ENCODE measurements at regions not wholly inside any gene's neighbourhood (a gene's known extent, or its start where the extent isn't known, plus 50 kb on each side); places are given as distances from the start of the nearest gene placed in this dataset.

DNA sequence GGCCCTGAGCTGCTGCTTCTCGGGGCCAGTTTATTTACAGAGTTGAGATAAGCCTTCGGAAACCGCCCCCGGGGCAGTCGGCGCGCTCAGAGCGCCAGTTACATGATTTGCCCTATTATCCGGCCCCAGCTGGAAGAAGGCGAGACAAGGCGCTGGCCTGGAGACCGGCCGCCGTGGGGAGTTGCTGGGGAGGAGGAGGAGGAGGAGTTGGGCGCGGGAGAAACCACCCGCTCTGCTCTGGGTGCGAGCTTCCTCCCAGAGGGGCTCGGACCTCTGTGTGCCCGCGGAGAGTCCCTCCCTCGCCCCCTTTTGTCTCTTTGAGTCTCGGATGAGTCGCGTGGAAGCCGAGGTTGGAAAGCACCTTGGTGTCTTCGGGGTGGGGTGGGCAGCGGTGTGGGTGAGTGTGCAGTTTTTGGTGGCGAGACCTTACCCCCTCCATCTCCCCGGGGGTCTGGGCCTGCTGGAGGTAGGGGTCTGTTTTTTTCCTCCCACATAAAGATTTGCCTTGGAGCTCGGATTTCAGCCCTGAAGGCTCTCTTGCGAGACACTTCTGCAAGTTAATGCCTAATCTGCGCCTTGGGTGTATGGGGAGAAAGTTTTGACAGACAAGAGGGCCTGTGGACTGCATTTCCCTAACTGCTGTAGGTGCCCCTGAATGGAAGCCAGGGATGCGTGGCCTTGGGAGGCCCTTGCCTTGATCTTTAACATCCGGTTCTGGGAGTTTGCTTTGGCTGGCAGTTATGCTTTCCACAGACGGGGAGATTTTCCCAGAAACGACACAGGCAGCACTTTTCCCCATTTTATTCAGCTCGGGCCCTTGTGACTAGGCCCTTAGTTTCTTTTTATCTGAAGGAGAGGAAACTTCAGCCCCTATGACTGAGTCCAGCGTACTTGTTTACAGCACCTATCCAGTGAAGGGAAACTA lies 80.0 kb downstream of the NDUFS5 start (continued):
- TF ChIP-seq ZNF114 (tag by site-specific recombination; IDR thresholded peaks at IDR 0.05): no peak
- TF ChIP-seq, protein P1, sequence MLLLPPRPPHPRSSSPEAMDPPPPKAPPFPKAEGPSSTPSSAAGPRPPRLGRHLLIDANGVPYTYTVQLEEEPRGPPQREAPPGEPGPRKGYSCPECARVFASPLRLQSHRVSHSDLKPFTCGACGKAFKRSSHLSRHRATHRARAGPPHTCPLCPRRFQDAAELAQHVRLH (tag by site-specific recombination; IDR thresholded peaks at IDR 0.05): no peak
- TF ChIP-seq ZNF571 (tag by site-specific recombination; IDR thresholded peaks at IDR 0.05): no peak
- TF ChIP-seq, protein P2, sequence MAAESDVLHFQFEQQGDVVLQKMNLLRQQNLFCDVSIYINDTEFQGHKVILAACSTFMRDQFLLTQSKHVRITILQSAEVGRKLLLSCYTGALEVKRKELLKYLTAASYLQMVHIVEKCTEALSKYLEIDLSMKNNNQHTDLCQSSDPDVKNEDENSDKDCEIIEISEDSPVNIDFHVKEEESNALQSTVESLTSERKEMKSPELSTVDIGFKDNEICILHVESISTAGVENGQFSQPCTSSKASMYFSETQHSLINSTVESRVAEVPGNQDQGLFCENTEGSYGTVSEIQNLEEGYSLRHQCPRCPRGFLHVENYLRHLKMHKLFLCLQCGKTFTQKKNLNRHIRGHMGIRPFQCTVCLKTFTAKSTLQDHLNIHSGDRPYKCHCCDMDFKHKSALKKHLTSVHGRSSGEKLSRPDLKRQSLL (tag by site-specific recombination; IDR thresholded peaks at IDR 0.05): no peak
- no peak for TF ChIP-seq ZNF560 (tag by site-specific recombination; IDR thresholded peaks at IDR 0.05; ENCODE audit: borderline replicate concordance)
- no peak for TF ChIP-seq ZNF660 (tag by site-specific recombination; IDR thresholded peaks at IDR 0.05)
- no peak for TF ChIP-seq ZNF146 (tag by site-specific recombination; IDR thresholded peaks at IDR 0.05)
- TF ChIP-seq ZNF664 (tag by site-specific recombination; IDR thresholded peaks at IDR 0.05): no peak
- TF ChIP-seq, protein P3, sequence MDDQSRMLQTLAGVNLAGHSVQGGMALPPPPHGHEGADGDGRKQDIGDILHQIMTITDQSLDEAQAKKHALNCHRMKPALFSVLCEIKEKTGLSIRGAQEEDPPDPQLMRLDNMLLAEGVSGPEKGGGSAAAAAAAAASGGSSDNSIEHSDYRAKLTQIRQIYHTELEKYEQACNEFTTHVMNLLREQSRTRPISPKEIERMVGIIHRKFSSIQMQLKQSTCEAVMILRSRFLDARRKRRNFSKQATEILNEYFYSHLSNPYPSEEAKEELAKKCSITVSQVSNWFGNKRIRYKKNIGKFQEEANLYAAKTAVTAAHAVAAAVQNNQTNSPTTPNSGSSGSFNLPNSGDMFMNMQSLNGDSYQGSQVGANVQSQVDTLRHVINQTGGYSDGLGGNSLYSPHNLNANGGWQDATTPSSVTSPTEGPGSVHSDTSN (CRISPR knock-in tag; IDR thresholded peaks at IDR 0.05): no peak
- TF ChIP-seq, protein P4, sequence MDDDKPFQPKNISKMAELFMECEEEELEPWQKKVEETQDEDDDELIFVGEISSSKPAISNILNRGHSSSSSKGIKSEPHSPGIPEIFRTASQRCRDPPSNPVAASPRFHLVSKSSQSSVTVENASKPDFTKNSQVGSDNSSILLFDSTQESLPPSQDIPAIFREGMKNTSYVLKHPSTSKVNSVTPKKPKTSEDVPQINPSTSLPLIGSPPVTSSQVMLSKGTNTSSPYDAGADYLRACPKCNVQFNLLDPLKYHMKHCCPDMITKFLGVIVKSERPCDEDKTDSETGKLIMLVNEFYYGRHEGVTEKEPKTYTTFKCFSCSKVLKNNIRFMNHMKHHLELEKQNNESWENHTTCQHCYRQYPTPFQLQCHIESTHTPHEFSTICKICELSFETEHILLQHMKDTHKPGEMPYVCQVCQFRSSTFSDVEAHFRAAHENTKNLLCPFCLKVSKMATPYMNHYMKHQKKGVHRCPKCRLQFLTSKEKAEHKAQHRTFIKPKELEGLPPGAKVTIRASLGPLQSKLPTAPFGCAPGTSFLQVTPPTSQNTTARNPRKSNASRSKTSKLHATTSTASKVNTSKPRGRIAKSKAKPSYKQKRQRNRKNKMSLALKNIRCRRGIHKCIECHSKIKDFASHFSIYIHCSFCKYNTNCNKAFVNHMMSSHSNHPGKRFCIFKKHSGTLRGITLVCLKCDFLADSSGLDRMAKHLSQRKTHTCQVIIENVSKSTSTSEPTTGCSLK (tag by site-specific recombination; IDR thresholded peaks at IDR 0.05): no peak
- TF ChIP-seq, protein P5, sequence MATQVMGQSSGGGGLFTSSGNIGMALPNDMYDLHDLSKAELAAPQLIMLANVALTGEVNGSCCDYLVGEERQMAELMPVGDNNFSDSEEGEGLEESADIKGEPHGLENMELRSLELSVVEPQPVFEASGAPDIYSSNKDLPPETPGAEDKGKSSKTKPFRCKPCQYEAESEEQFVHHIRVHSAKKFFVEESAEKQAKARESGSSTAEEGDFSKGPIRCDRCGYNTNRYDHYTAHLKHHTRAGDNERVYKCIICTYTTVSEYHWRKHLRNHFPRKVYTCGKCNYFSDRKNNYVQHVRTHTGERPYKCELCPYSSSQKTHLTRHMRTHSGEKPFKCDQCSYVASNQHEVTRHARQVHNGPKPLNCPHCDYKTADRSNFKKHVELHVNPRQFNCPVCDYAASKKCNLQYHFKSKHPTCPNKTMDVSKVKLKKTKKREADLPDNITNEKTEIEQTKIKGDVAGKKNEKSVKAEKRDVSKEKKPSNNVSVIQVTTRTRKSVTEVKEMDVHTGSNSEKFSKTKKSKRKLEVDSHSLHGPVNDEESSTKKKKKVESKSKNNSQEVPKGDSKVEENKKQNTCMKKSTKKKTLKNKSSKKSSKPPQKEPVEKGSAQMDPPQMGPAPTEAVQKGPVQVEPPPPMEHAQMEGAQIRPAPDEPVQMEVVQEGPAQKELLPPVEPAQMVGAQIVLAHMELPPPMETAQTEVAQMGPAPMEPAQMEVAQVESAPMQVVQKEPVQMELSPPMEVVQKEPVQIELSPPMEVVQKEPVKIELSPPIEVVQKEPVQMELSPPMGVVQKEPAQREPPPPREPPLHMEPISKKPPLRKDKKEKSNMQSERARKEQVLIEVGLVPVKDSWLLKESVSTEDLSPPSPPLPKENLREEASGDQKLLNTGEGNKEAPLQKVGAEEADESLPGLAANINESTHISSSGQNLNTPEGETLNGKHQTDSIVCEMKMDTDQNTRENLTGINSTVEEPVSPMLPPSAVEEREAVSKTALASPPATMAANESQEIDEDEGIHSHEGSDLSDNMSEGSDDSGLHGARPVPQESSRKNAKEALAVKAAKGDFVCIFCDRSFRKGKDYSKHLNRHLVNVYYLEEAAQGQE (tag by site-specific recombination; IDR thresholded peaks at IDR 0.05): no peak
- TF ChIP-seq SALL2 (tag by site-specific recombination; IDR thresholded peaks at IDR 0.05; ENCODE audit: borderline replicate concordance): no peak
- TF ChIP-seq, protein P6, sequence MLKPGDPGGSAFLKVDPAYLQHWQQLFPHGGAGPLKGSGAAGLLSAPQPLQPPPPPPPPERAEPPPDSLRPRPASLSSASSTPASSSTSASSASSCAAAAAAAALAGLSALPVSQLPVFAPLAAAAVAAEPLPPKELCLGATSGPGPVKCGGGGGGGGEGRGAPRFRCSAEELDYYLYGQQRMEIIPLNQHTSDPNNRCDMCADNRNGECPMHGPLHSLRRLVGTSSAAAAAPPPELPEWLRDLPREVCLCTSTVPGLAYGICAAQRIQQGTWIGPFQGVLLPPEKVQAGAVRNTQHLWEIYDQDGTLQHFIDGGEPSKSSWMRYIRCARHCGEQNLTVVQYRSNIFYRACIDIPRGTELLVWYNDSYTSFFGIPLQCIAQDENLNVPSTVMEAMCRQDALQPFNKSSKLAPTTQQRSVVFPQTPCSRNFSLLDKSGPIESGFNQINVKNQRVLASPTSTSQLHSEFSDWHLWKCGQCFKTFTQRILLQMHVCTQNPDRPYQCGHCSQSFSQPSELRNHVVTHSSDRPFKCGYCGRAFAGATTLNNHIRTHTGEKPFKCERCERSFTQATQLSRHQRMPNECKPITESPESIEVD (tag by site-specific recombination; IDR thresholded peaks at IDR 0.05): no peak
- TF ChIP-seq, protein P7, sequence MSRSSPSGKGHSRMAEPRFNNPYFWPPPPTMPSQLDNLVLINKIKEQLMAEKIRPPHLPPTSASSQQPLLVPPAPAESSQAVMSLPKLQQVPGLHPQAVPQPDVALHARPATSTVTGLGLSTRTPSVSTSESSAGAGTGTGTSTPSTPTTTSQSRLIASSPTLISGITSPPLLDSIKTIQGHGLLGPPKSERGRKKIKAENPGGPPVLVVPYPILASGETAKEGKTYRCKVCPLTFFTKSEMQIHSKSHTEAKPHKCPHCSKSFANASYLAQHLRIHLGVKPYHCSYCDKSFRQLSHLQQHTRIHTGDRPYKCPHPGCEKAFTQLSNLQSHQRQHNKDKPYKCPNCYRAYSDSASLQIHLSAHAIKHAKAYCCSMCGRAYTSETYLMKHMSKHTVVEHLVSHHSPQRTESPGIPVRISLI (tag by site-specific recombination; IDR thresholded peaks at IDR 0.05): no peak
- TF ChIP-seq, protein P8, sequence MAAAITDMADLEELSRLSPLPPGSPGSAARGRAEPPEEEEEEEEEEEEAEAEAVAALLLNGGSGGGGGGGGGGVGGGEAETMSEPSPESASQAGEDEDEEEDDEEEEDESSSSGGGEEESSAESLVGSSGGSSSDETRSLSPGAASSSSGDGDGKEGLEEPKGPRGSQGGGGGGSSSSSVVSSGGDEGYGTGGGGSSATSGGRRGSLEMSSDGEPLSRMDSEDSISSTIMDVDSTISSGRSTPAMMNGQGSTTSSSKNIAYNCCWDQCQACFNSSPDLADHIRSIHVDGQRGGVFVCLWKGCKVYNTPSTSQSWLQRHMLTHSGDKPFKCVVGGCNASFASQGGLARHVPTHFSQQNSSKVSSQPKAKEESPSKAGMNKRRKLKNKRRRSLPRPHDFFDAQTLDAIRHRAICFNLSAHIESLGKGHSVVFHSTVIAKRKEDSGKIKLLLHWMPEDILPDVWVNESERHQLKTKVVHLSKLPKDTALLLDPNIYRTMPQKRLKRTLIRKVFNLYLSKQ (tag by site-specific recombination; IDR thresholded peaks at IDR 0.05; ENCODE audit: borderline replicate concordance): no peak
- peak; percentile 29; the same call in 1 of the 2 replicates for TF ChIP-seq ZNF76 (tag by site-specific recombination; IDR thresholded peaks at IDR 0.05; ENCODE audit: borderline replicate concordance, low read depth)
- TF ChIP-seq ZBTB48 (tag by site-specific recombination; IDR thresholded peaks at IDR 0.05): peak; percentile 90
- TF ChIP-seq ZNF2 (tag by site-specific recombination; IDR thresholded peaks at IDR 0.05): no peak
- TF ChIP-seq GFI1B (tag by site-specific recombination; IDR thresholded peaks at IDR 0.05): no peak
- TF ChIP-seq ZNF174 (tag by site-specific recombination; IDR thresholded peaks at IDR 0.05): no peak
- TF ChIP-seq, protein P9, sequence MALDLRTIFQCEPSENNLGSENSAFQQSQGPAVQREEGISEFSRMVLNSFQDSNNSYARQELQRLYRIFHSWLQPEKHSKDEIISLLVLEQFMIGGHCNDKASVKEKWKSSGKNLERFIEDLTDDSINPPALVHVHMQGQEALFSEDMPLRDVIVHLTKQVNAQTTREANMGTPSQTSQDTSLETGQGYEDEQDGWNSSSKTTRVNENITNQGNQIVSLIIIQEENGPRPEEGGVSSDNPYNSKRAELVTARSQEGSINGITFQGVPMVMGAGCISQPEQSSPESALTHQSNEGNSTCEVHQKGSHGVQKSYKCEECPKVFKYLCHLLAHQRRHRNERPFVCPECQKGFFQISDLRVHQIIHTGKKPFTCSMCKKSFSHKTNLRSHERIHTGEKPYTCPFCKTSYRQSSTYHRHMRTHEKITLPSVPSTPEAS (tag by site-specific recombination; IDR thresholded peaks at IDR 0.05): no peak
